Stomach (tissue), 8 donors: ENCODE measurements at regions not wholly inside any gene's neighbourhood (a gene's known extent, or its start where the extent isn't known, plus 50 kb on each side); places are given as distances from the start of the nearest gene placed in this dataset.

Experiments
- DNase-seq, 2 donors: peaks; one replicate each; pipeline versions ENCODE4 v3.0.0 to v3.0.0-alpha.2; 2013 to 2019
- H3K27ac ChIP-seq, 5 donors: fragments of 200-600 bp in 4 of 5; sonication (generic) in 4 of 5; one replicate each; pipeline ENCODE4 v1.5.1; 2013 to 2019; ENCODE audit warnings: mild to moderate bottlenecking in 1 of 5, moderate library complexity in 1 of 5
- H3K27me3 ChIP-seq, 3 donors: fragments of 200-600 bp; sonication (generic); one replicate each; pipeline ENCODE4 v1.5.1; 2017 to 2019; ENCODE audit warnings: mixed run types in 1 of 3
- H3K36me3 ChIP-seq, 4 donors: fragments of 200-600 bp; sonication (generic); 1 replicate in 3 of 4; 2 replicates in 1 of 4; pipeline ENCODE4 v1.5.1; 2016 to 2019
- H3K4me1 ChIP-seq, 4 donors: fragments of 200-600 bp; sonication (generic); one replicate each; pipeline ENCODE4 v1.5.1; 2016 to 2019
- H3K4me3 ChIP-seq, 4 donors: fragments of 200-600 bp; sonication (generic) in 3 of 4; one replicate each; pipeline ENCODE4 v1.5.1; 2016 to 2019; ENCODE audit warnings: mild to moderate bottlenecking in 1 of 4
- H3K9me3 ChIP-seq, 4 donors: fragments of 200-600 bp; sonication (generic); one replicate each; pipeline ENCODE4 v1.5.1; 2016 to 2019
- CTCF ChIP-seq, 7 experiments: fragments of 450-650 bp in 4 of 7; fragments of 200-600 bp in 3 of 7; sonication (generic) in 3 of 7; IDR thresholded peaks; one replicate each; pipeline ENCODE4 v1.5.1; 2016 to 2019; ENCODE audit warnings: antibody characterized with exemption in 7 of 7, control low read depth in 2 of 7, mild to moderate bottlenecking in 1 of 7
- EP300 ChIP-seq: sonication (generic); formaldehyde crosslinking; IDR thresholded peaks from one replicate; pipeline ENCODE4 v1.6.1; 2017; ENCODE audit warnings: antibody characterized with exemption
- POLR2A ChIP-seq, 4 donors: fragments of 450-650 bp; IDR thresholded peaks; one replicate each; pipeline ENCODE4 v1.6.1; 2016; ENCODE audit warnings: antibody characterized with exemption in 4 of 4, control low read depth in 2 of 4, mild to moderate bottlenecking in 1 of 4, moderate library complexity in 1 of 4
- POLR2AphosphoS5 ChIP-seq, 3 donors: sonication (generic); formaldehyde crosslinking; IDR thresholded peaks; one replicate each; pipeline ENCODE4 v1.6.1; 2016; ENCODE audit warnings: antibody characterized with exemption in 3 of 3
- WGBS, 5 donors: extraction: QIAGEN DNeasy Blood & Tissue Kit in 3 of 5; methylation state at CpG; one replicate each; pipeline versions ENCODE4 v1.1.5 to v1.1.7; 2013 to 2018; 5-methylcytosine and 5-hydroxymethylcytosine counted together
- intact Hi-C: fragments of 100-400 bp; cut with DNase I; formaldehyde crosslinking; loops from one replicate; pipeline ENCODE4 v1.15.1; 2023; ENCODE audit warnings: low total_unique reads
- donor health status: healthy with polysubstance abuse.
- donor health status: Bipolar disorder and iron deficiency.
- donor health status: healthy.

- Histone ChIP-seq H3K27me3 (no peaks in the 10 kb centered on the region), H3K4me3 (no peak overlapping the region), H3K4me1 (no peaks in the 10 kb centered on the region), H3K27ac (no peak overlapping the region), H3K36me3 (no peaks in the 10 kb centered on the region), H3K9me3 (no peaks in the 10 kb centered on the region)
- TF ChIP-seq POLR2A (IDR thresholded peaks at IDR 0.05): no peak
- no peak for TF ChIP-seq EP300
- TF ChIP-seq CTCF (IDR thresholded peaks at IDR 0.05): no peak
- TF ChIP-seq POLR2AphosphoS5 (IDR thresholded peaks at IDR 0.05): no peak
- peak in 1 of 2 donors; percentile 3 for DNase-seq
- intact Hi-C loops: no loop called here
- WGBS, 5 donors: 25 to 50% (median 32%) methylated on average over 2 of the region's 2 CpGs
These were observed 207.3 kb upstream of the CLNK start for GRCh38 chr4:10891866-10892265.

- DNase-seq: no peak
- no peak overlapping the region for H3K4me3 ChIP-seq
- no peaks in the 10 kb centered on the region for H3K27me3 ChIP-seq
- no peaks in the 10 kb centered on the region for H3K4me1 ChIP-seq
- intact Hi-C loops: no loop called here
- TF ChIP-seq CTCF (IDR thresholded peaks at IDR 0.05) (no peak), POLR2AphosphoS5 (IDR thresholded peaks at IDR 0.05) (no peak), EP300 (no peak)
- no peaks in the 10 kb centered on the region for H3K36me3 ChIP-seq
- WGBS, 5 donors: 84 to 94% (median 89%) methylated on average over 4 of the region's 4 CpGs
- H3K9me3 ChIP-seq: no peaks in the 10 kb centered on the region
- no peak overlapping the region for H3K27ac ChIP-seq
These were observed 205.3 kb upstream of the CLNK start for GRCh38 chr4:10889819-10890218.

GRCh38 chr4:10879411-10880110 lies 195.0 kb upstream of the CLNK start:
- no peak for DNase-seq
- H3K9me3 ChIP-seq: no peaks in the 10 kb centered on the region
- 62 to 77% (median 71%) methylated on average over 4 of the region's 4 CpGs for WGBS, 5 donors
- no peak overlapping the region for H3K27ac ChIP-seq
- no peak for TF ChIP-seq POLR2AphosphoS5 (IDR thresholded peaks at IDR 0.05)
- TF ChIP-seq POLR2A (IDR thresholded peaks at IDR 0.05): no peak
- no peak for TF ChIP-seq CTCF (IDR thresholded peaks at IDR 0.05)
- no peak for TF ChIP-seq EP300
- no peaks in the 10 kb centered on the region for H3K27me3 ChIP-seq
- H3K4me1 ChIP-seq: no peaks in the 10 kb centered on the region
- no peak overlapping the region for H3K4me3 ChIP-seq
- intact Hi-C loops: no loop called here
- H3K36me3 ChIP-seq: no peaks in the 10 kb centered on the region

GRCh38 chr4:10878861-10879260 lies 194.3 kb upstream of the CLNK start:
- TF ChIP-seq CTCF (IDR thresholded peaks at IDR 0.05): no peak
- TF ChIP-seq EP300: no peak
- no peak for TF ChIP-seq POLR2AphosphoS5 (IDR thresholded peaks at IDR 0.05)
- TF ChIP-seq POLR2A (IDR thresholded peaks at IDR 0.05): no peak
- Histone ChIP-seq H3K4me3 (no peak overlapping the region), H3K9me3 (no peaks in the 10 kb centered on the region), H3K36me3 (no peaks in the 10 kb centered on the region), H3K27ac (no peak overlapping the region), H3K27me3 (no peaks in the 10 kb centered on the region), H3K4me1 (no peaks in the 10 kb centered on the region)
- intact Hi-C loops: no loop called here
- DNase-seq: no peak
- WGBS, 5 donors: 83 to 96% (median 90%) methylated on average over 2 of the region's 2 CpGs
